ENCODE measurements at regions not wholly inside any gene's neighbourhood (a gene's known extent, or its start where the extent isn't known, plus 50 kb on each side); places are given as distances from the start of the nearest gene placed in this dataset.

- no peak overlapping the region for H3K4me3 Mint-ChIP-seq (ENCODE audit: unreplicated experiment)
- H3K27ac Mint-ChIP-seq (ENCODE audit: unreplicated experiment), result no peak overlapping the region
- no peak for DNase-seq (ENCODE audit: low spot score)
- peaks cover 1% of the 10 kb centered on the region for H3K9me3 Mint-ChIP-seq (ENCODE audit: low read depth)
- no peaks in the 10 kb centered on the region for H3K27me3 Mint-ChIP-seq (ENCODE audit: low read depth)
- H3K4me1 Mint-ChIP-seq (ENCODE audit: low read depth), result peaks cover 11% of the 10 kb centered on the region
- no peaks in the 10 kb centered on the region for H3K36me3 Mint-ChIP-seq (ENCODE audit: low read depth)
- no peak for TF ChIP-seq CTCF (IDR thresholded peaks at IDR 0.05)
These were observed 133.5 kb upstream of the FAM47B start for GRCh38 chrX:34809096-34809495.

- H3K36me3 Mint-ChIP-seq (ENCODE audit: low read depth), result no peaks in the 10 kb centered on the region
- no peaks in the 10 kb centered on the region for H3K27me3 Mint-ChIP-seq (ENCODE audit: low read depth)
- H3K4me3 Mint-ChIP-seq (ENCODE audit: unreplicated experiment), result no peak overlapping the region
- H3K4me1 Mint-ChIP-seq (ENCODE audit: low read depth), result peaks cover 11% of the 10 kb centered on the region
- no peaks in the 10 kb centered on the region for H3K9me3 Mint-ChIP-seq (ENCODE audit: low read depth)
- no peak overlapping the region for H3K27ac Mint-ChIP-seq (ENCODE audit: unreplicated experiment)
- DNase-seq (ENCODE audit: low spot score), result no peak
- no peak for TF ChIP-seq CTCF (IDR thresholded peaks at IDR 0.05)
These were observed 132.2 kb upstream of the FAM47B start for GRCh38 chrX:34810364-34810763.

GRCh38 chrX:34810916-34811315, 131.7 kb upstream of the FAM47B start:
- H3K27ac Mint-ChIP-seq (ENCODE audit: unreplicated experiment), result no peak overlapping the region
- H3K9me3 Mint-ChIP-seq (ENCODE audit: low read depth), result no peaks in the 10 kb centered on the region
- no peak overlapping the region for H3K4me3 Mint-ChIP-seq (ENCODE audit: unreplicated experiment)

GRCh38 chrX:34813618-34814017, 129.0 kb upstream of the FAM47B start:
- Mint-ChIP-seq H3K27me3 (ENCODE audit: low read depth) (no peaks in the 10 kb centered on the region), H3K9me3 (ENCODE audit: low read depth) (peaks cover 2% of the 10 kb centered on the region), H3K4me3 (ENCODE audit: unreplicated experiment) (no peak overlapping the region), H3K27ac (ENCODE audit: unreplicated experiment) (no peak overlapping the region), H3K36me3 (ENCODE audit: low read depth) (no peaks in the 10 kb centered on the region), H3K4me1 (ENCODE audit: low read depth) (peaks cover 11% of the 10 kb centered on the region)
- no peak for TF ChIP-seq CTCF (IDR thresholded peaks at IDR 0.05)
- DNase-seq (ENCODE audit: low spot score), result no peak

More at GRCh38 chrX:34810916-34811315, 131.7 kb upstream of the FAM47B start:
- no peak for TF ChIP-seq CTCF (IDR thresholded peaks at IDR 0.05)
- no peak for DNase-seq (ENCODE audit: low spot score)
- Mint-ChIP-seq H3K36me3 (ENCODE audit: low read depth) (no peaks in the 10 kb centered on the region), H3K27me3 (ENCODE audit: low read depth) (no peaks in the 10 kb centered on the region), H3K4me1 (ENCODE audit: low read depth) (peaks cover 11% of the 10 kb centered on the region)

GRCh38 chrX:34826964-34827363, 115.6 kb upstream of the FAM47B start:
- no peaks in the 10 kb centered on the region for H3K4me1 Mint-ChIP-seq (ENCODE audit: low read depth)
- H3K4me3 Mint-ChIP-seq (ENCODE audit: unreplicated experiment), result no peak overlapping the region
- no peak overlapping the region for H3K27ac Mint-ChIP-seq (ENCODE audit: unreplicated experiment)
- TF ChIP-seq CTCF (IDR thresholded peaks at IDR 0.05), result no peak
- H3K27me3 Mint-ChIP-seq (ENCODE audit: low read depth), result peaks cover 3% of the 10 kb centered on the region
- H3K36me3 Mint-ChIP-seq (ENCODE audit: low read depth), result no peaks in the 10 kb centered on the region
- H3K9me3 Mint-ChIP-seq (ENCODE audit: low read depth), result peaks cover 26% of the 10 kb centered on the region
- DNase-seq (ENCODE audit: low spot score), result no peak

All from chondrocyte (in vitro differentiated cells).